SH-SY5Y (cell line): ENCODE measurements at regions not wholly inside any gene's neighbourhood (a gene's known extent, or its start where the extent isn't known, plus 50 kb on each side); places are given as distances from the start of the nearest gene placed in this dataset.

Source experiments
- GATA2 ChIP-seq: IDR thresholded peaks from 2 replicates; pipeline ENCODE4 v1.6.1; 2011; ENCODE audit warnings: mild to moderate bottlenecking, low read depth, low read length
- GATA3 ChIP-seq: IDR thresholded peaks from 2 replicates; pipeline ENCODE4 v1.6.1; 2011; ENCODE audit warnings: low read depth, mild to moderate bottlenecking, low read length, moderate library complexity

DNA sequence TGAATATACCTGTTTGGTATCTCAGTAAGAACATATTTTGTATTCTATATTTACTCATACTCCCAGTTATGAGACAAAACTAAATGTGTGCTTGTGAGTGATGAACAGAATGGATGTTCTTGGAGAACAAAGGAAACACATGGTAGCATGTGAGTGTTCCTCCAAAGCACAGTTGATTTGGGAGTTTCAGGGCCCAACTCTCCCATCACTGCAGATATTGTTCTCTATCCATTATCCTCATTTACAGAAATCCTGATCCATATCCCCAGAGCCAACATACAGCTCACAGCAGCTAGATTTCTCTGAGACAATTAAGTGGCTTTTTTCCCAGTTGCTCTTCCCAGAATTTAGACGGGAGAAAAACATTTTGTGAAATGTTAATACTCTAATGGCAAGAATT is 75.6 kb upstream of the MAPRE2 start:
- TF ChIP-seq GATA2 (no peak), GATA3 (no peak)
